ENCODE measurements at regions not wholly inside any gene's neighbourhood (a gene's known extent, or its start where the extent isn't known, plus 50 kb on each side); places are given as distances from the start of the nearest gene placed in this dataset.

GRCh38 chr11:43012606-43013005 is 299.2 kb upstream of the API5 start:
- TF ChIP-seq CTCF (IDR thresholded peaks at IDR 0.05; ENCODE audit: control insufficient read depth, insufficient read depth, low read depth, low read length, missing control alignments), result no peak
- no peak for DNase-seq (ENCODE audit: low read depth)
- H3K4me3 ChIP-seq (ENCODE audit: control insufficient read depth, low read depth, low read length), result no peak overlapping the region

GRCh38 chr11:43021466-43021865 is 290.3 kb upstream of the API5 start:
- no peak overlapping the region for H3K4me3 ChIP-seq (ENCODE audit: control insufficient read depth, low read depth, low read length)
- no peak for TF ChIP-seq CTCF (IDR thresholded peaks at IDR 0.05; ENCODE audit: control insufficient read depth, insufficient read depth, low read depth, low read length, missing control alignments)
- DNase-seq (ENCODE audit: low read depth), result no peak

GRCh38 chr11:43034341-43034740 is 277.5 kb upstream of the API5 start:
- no peak overlapping the region for H3K4me3 ChIP-seq (ENCODE audit: control insufficient read depth, low read depth, low read length)
- no peak for DNase-seq (ENCODE audit: low read depth)
- TF ChIP-seq CTCF (IDR thresholded peaks at IDR 0.05; ENCODE audit: control insufficient read depth, insufficient read depth, low read depth, low read length, missing control alignments), result no peak

GRCh38 chr11:43035086-43035485 is 276.7 kb upstream of the API5 start:
- no peak for DNase-seq (ENCODE audit: low read depth)
- TF ChIP-seq CTCF (IDR thresholded peaks at IDR 0.05; ENCODE audit: control insufficient read depth, insufficient read depth, low read depth, low read length, missing control alignments), result no peak

GRCh38 chr11:43053638-43054412 is 258.0 kb upstream of the API5 start:
- H3K4me3 ChIP-seq (ENCODE audit: control insufficient read depth, low read depth, low read length), result no peak overlapping the region
- TF ChIP-seq CTCF (IDR thresholded peaks at IDR 0.05; ENCODE audit: control insufficient read depth, insufficient read depth, low read depth, low read length, missing control alignments), result no peak
- DNase-seq (ENCODE audit: low read depth), result no peak

More at GRCh38 chr11:43035086-43035485, 276.7 kb upstream of the API5 start:
- no peak overlapping the region for H3K4me3 ChIP-seq (ENCODE audit: control insufficient read depth, low read depth, low read length)

- no peak for DNase-seq (ENCODE audit: low read depth)
- no peak for TF ChIP-seq CTCF (IDR thresholded peaks at IDR 0.05; ENCODE audit: control insufficient read depth, insufficient read depth, low read depth, low read length, missing control alignments)
- no peak overlapping the region for H3K4me3 ChIP-seq (ENCODE audit: control insufficient read depth, low read depth, low read length)
Measured at GRCh38 chr11:43067681-43068080, 244.1 kb upstream of the API5 start.

Data from AG09309 (cell line).